Pancreas (tissue), 10 donors: ENCODE measurements at regions not wholly inside any gene's neighbourhood (a gene's known extent, or its start where the extent isn't known, plus 50 kb on each side); places are given as distances from the start of the nearest gene placed in this dataset.

ENCODE experiments used
- ATAC-seq, 4 donors: fragments of 200-7000 bp; cut with Tn5 transposase; one replicate each; pipeline versions ENCODE4 v1.8.0 to v1.9.1; 2020; ENCODE audit warnings: mild to moderate bottlenecking in 4 of 4, moderate library complexity in 4 of 4
- DNase-seq, 6 donors: peaks; one replicate each; pipeline ENCODE4 v3.0.0-alpha.2; 2020
- FAIRE-seq: peaks from 2 replicates; lab custom pipeline; 2012; peaks lifted over from hg19 to GRCh38; lab: Jason Lieb, UNC
- H3K27ac ChIP-seq, 4 donors: fragments of 200-600 bp; sonication (generic); 1 replicate in 3 of 4; 2 replicates in 1 of 4; pipeline versions ENCODE4 v1.5.0 to v1.8.0; 2020
- H3K27me3 ChIP-seq, 4 donors: fragments of 200-600 bp; one replicate each; pipeline ENCODE4 v1.8.0; 2021
- H3K36me3 ChIP-seq, 3 donors: fragments of 200-600 bp; sonication (generic) in 1 of 3; one replicate each; pipeline versions ENCODE4 v1.5.0 to v1.8.0; 2020 to 2021
- H3K4me1 ChIP-seq, 3 donors: fragments of 200-600 bp; one replicate each; pipeline ENCODE4 v1.8.0; 2021
- H3K4me3 ChIP-seq, 4 donors: fragments of 200-600 bp; sonication (generic) in 2 of 4; one replicate each; pipeline versions ENCODE4 v1.5.0 to v1.8.0; 2020 to 2021
- H3K9me3 ChIP-seq, 4 donors: fragments of 200-600 bp; one replicate each; pipeline ENCODE4 v1.8.0; 2021
- WGBS, 2 donors: extraction: QIAGEN DNeasy Blood & Tissue Kit; methylation state at CpG; one replicate each; pipeline ENCODE4 v1.1.7; 2013; 5-methylcytosine and 5-hydroxymethylcytosine counted together
- intact Hi-C, 3 donors: fragments of 100-400 bp; cut with DNase I; formaldehyde crosslinking; loops; one replicate each; pipeline versions ENCODE4 v1.11.1 to v1.14.2; 2022
- TF ChIP-seq, protein P1 (sequence below), 4 donors: fragments of 200-600 bp; sonication (generic) in 3 of 4; IDR thresholded peaks; one replicate each; pipeline versions ENCODE4 v1.5.0 to v1.8.0; 2021; ENCODE audit warnings: antibody characterized with exemption in 4 of 4
- donor health status: healthy with polysubstance abuse.
- donor health status: DM: no; HTN: no; CAD: no; lungs with moderate emphysema.
- donor health status: DM: no; HTN: no; CAD: no.
- donor health status: control.
- donor health status: control.
- donor health status: Bipolar disorder and iron deficiency.
- donor health status: DM: yes; HTN: yes; CAD: no.
- donor health status: DM: no; HTN: no; CAD: no.
- donor health status: DM: no; HTN: no; CAD: no.
- donor health status: DM: yes; HTN: yes; CAD: no.

DNA sequence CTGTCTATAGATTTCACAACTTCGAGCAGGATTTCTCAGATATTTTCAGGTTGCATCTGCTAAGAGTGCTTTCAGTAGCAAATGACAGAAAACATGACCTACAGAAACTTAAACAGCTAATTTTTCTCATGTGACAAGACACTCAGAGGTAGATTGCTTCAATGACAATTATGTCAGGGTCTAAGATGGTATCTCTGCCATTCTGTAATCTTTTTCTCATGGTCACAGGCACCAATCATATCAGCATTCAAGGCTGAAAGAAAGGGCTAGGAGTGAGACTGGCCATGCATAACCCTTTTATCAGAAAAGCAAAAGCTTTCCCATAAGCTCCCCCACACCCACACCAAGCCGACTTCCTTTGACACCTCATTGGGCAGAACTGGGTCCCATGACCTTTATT is 450.5 kb upstream of the FAR2 start:
- H3K27me3 ChIP-seq: no peaks in the 10 kb centered on the region
- TF ChIP-seq, protein P1, sequence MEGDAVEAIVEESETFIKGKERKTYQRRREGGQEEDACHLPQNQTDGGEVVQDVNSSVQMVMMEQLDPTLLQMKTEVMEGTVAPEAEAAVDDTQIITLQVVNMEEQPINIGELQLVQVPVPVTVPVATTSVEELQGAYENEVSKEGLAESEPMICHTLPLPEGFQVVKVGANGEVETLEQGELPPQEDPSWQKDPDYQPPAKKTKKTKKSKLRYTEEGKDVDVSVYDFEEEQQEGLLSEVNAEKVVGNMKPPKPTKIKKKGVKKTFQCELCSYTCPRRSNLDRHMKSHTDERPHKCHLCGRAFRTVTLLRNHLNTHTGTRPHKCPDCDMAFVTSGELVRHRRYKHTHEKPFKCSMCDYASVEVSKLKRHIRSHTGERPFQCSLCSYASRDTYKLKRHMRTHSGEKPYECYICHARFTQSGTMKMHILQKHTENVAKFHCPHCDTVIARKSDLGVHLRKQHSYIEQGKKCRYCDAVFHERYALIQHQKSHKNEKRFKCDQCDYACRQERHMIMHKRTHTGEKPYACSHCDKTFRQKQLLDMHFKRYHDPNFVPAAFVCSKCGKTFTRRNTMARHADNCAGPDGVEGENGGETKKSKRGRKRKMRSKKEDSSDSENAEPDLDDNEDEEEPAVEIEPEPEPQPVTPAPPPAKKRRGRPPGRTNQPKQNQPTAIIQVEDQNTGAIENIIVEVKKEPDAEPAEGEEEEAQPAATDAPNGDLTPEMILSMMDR (IDR thresholded peaks at IDR 0.05): no peak
- no peaks in the 10 kb centered on the region for H3K9me3 ChIP-seq
- no peak for DNase-seq
- ATAC-seq: no peak
- no peaks in the 10 kb centered on the region for H3K36me3 ChIP-seq
- H3K27ac ChIP-seq: no peak overlapping the region
- no peaks in the 10 kb centered on the region for H3K4me1 ChIP-seq
- no peak overlapping the region for H3K4me3 ChIP-seq
- no peak for FAIRE-seq
- WGBS, 2 donors: 62 to 66% methylated on average over 2 of the region's 2 CpGs
- intact Hi-C loops: no loop called here

DNA sequence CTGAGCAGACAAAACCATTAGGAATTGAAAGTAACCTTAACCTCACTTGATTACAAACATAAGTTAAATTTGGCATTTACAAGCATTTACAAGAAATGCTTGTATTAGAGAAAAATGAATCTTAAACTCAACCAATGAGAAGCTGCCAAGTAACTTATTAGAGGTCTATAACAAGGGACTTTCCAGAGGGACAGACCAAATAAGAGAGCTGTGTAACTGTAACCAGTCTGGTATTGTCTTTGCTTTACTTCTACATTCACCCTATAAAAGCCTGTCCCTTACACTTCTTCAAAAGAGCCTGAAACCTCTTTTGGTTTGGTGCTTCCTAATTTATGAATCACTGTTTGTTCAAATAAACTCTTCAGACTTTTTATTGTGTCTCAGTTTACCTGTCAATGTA is 450.0 kb upstream of the FAR2 start:
- no peaks in the 10 kb centered on the region for H3K4me1 ChIP-seq
- no peaks in the 10 kb centered on the region for H3K9me3 ChIP-seq
- intact Hi-C loops: no loop called here
- H3K36me3 ChIP-seq: no peaks in the 10 kb centered on the region
- FAIRE-seq (no peak), ATAC-seq (no peak), DNase-seq (no peak)
- no peak overlapping the region for H3K4me3 ChIP-seq
- H3K27me3 ChIP-seq: no peaks in the 10 kb centered on the region
- no peak overlapping the region for H3K27ac ChIP-seq
- TF ChIP-seq, protein P1 (IDR thresholded peaks at IDR 0.05): no peak

DNA sequence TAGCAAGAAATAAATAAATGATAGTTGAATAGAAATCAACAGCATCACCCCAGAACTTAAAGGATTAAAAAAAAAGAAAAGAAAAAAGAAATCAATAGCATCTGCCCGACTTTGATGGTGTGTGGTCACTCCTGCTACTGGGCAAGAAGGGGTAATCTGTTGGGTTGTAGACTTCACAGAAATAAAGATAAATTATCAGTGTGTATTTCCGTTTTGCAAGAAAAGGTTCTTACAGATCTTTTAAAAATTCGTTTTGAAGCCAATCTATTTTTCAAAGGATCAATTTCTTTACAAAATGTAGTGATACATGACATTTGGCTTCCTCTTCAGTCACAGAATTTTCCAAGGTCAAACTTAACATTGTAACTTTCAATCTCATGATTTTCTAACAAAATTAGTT is 448.9 kb upstream of the FAR2 start:
- no peaks in the 10 kb centered on the region for H3K27me3 ChIP-seq
- no peaks in the 10 kb centered on the region for H3K9me3 ChIP-seq
- H3K4me1 ChIP-seq: no peaks in the 10 kb centered on the region
- H3K36me3 ChIP-seq: no peaks in the 10 kb centered on the region
- DNase-seq: no peak
- no peak overlapping the region for H3K4me3 ChIP-seq
- WGBS, 2 donors: 29 to 30% methylated on average over 3 of the region's 3 CpGs
- FAIRE-seq: no peak
- no peak overlapping the region for H3K27ac ChIP-seq
- TF ChIP-seq, protein P1 (IDR thresholded peaks at IDR 0.05): no peak
- ATAC-seq: no peak
- intact Hi-C loops: no loop called here

DNA sequence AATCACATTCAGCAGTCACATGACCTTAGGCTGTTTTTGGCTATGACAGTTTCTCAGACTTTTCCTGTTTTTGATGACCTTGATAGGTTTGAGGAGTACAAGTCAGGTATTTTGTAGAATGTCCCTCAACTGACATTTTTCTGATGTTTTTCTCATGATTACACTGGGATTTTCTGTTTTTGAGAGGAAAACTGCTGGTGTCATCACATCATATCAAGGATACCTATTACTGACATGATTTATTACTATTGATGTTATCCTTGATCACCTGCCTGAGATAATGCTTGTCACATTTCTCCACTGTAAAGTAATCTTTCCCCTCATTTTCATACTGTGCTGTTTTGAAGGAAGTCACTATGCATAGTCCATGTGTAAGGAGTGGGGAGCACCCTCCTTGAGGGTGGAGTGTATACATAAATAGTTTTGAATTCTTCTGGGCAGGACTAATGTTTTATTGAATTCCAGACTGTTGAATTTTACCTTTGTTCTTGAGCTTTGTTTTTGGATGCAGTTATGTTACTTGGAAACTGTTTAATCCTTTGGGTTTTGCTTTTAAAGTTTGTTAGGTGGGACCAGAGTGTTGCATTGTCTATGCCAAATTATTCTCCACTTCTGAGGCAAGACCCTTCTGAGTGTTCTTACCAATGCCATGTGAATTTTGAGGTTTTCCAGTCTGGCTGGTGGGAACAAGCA is 444.5 kb upstream of the FAR2 start:
- intact Hi-C loops: no loop called here
- no peaks in the 10 kb centered on the region for H3K27me3 ChIP-seq
- ATAC-seq: no peak
- H3K36me3 ChIP-seq: no peaks in the 10 kb centered on the region
- no peak overlapping the region for H3K4me3 ChIP-seq
- no peaks in the 10 kb centered on the region for H3K4me1 ChIP-seq
- TF ChIP-seq, protein P1 (IDR thresholded peaks at IDR 0.05): no peak
- H3K9me3 ChIP-seq: peaks cover 0 to 4% (median 0%) of the 10 kb centered on the region in 4 donors
- no peak for DNase-seq
- FAIRE-seq: no peak
- H3K27ac ChIP-seq: no peak overlapping the region

DNA sequence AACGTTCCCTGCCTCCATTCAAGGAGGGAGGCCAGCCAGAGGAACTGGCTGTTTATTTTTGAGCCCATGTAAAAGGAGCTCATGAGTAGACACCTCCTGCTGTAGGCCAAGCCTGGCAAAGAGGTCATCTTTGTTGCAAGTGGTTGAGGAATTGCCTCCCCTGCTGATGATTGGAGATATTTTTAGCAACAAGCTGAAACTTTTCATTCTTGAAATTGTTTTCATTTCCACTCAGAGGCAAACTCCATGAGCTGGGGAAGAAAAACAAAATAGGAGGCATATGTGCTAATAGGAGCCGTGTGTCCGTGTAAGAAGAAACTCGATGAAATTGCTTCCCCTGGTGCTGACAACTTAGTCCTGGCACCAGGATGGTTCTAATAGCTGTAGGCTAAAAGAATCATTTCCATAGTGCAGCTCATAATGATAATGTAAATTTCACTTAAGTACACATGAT is 440.1 kb upstream of the FAR2 start:
- H3K27me3 ChIP-seq: no peaks in the 10 kb centered on the region
- ATAC-seq: no peak
- no peaks in the 10 kb centered on the region for H3K4me1 ChIP-seq
- intact Hi-C loops: no loop called here
- H3K4me3 ChIP-seq: no peak overlapping the region
- no peak for FAIRE-seq
- H3K36me3 ChIP-seq: no peaks in the 10 kb centered on the region
- TF ChIP-seq, protein P1 (IDR thresholded peaks at IDR 0.05): no peak
- H3K9me3 ChIP-seq: peaks cover 0 to 4% (median 0%) of the 10 kb centered on the region in 4 donors
- DNase-seq: no peak
- H3K27ac ChIP-seq: no peak overlapping the region
- 71 to 74% methylated on average over 4 of the region's 4 CpGs for WGBS, 2 donors
